ENCODE measurements at regions not wholly inside any gene's neighbourhood (a gene's known extent, or its start where the extent isn't known, plus 50 kb on each side); places are given as distances from the start of the nearest gene placed in this dataset.

- DNase-seq (ENCODE audit: low spot score) = no peak
- TF ChIP-seq CTCF (IDR thresholded peaks at IDR 0.05; ENCODE audit: borderline replicate concordance, control extremely low read depth, extremely low read depth, insufficient read depth, missing control alignments) = no peak
- in situ Hi-C loops (cut with MboI; ENCODE audit: low sequenced_read_pairs, unreplicated experiment) = no loop called here
Observed at GRCh38 chr5:68403301-68403700, 187.7 kb downstream of the PIK3R1 start.

- no peak for DNase-seq (ENCODE audit: low spot score)
- in situ Hi-C loops (cut with MboI; ENCODE audit: low sequenced_read_pairs, unreplicated experiment) = no loop called here
- no peak for TF ChIP-seq CTCF (IDR thresholded peaks at IDR 0.05; ENCODE audit: borderline replicate concordance, control extremely low read depth, extremely low read depth, insufficient read depth, missing control alignments)
Observed at GRCh38 chr5:68404246-68404645, 188.7 kb downstream of the PIK3R1 start.

- in situ Hi-C loops (cut with MboI; ENCODE audit: low sequenced_read_pairs, unreplicated experiment) = no loop called here
- no peak for DNase-seq (ENCODE audit: low spot score)
- TF ChIP-seq CTCF (IDR thresholded peaks at IDR 0.05; ENCODE audit: borderline replicate concordance, control extremely low read depth, extremely low read depth, insufficient read depth, missing control alignments) = no peak
Observed at GRCh38 chr5:68405026-68405684, 189.6 kb downstream of the PIK3R1 start.

- in situ Hi-C loops (cut with MboI; ENCODE audit: low sequenced_read_pairs, unreplicated experiment) = no loop called here
- TF ChIP-seq CTCF (IDR thresholded peaks at IDR 0.05; ENCODE audit: borderline replicate concordance, control extremely low read depth, extremely low read depth, insufficient read depth, missing control alignments) = no peak
- no peak for DNase-seq (ENCODE audit: low spot score)
Observed at GRCh38 chr5:68405784-68406743, 190.5 kb downstream of the PIK3R1 start.

GRCh38 chr5:68406767-68407241 is 191.2 kb downstream of the PIK3R1 start:
- peak; percentile 50 for DNase-seq (ENCODE audit: low spot score)
- in situ Hi-C loops (cut with MboI; ENCODE audit: low sequenced_read_pairs, unreplicated experiment) = no loop called here
- no peak for TF ChIP-seq CTCF (IDR thresholded peaks at IDR 0.05; ENCODE audit: borderline replicate concordance, control extremely low read depth, extremely low read depth, insufficient read depth, missing control alignments)

GRCh38 chr5:68407311-68408239 is 192.0 kb downstream of the PIK3R1 start:
- in situ Hi-C loops (cut with MboI; ENCODE audit: low sequenced_read_pairs, unreplicated experiment) = no loop called here
- no peak for TF ChIP-seq CTCF (IDR thresholded peaks at IDR 0.05; ENCODE audit: borderline replicate concordance, control extremely low read depth, extremely low read depth, insufficient read depth, missing control alignments)
- DNase-seq (ENCODE audit: low spot score) = no peak

All from GM13976 (cell line).